HEK293 (cell line): ENCODE measurements at regions not wholly inside any gene's neighbourhood (a gene's known extent, or its start where the extent isn't known, plus 50 kb on each side); places are given as distances from the start of the nearest gene placed in this dataset.

Experiments
- ZNF658 ChIP-seq: fragments of 450-650 bp; formaldehyde crosslinking; IDR thresholded peaks from 2 replicates; pipeline ENCODE4; 2016; ENCODE audit warnings: missing biosample characterization, missing genetic modification characterization
- TF ChIP-seq, protein P1 (sequence below): fragments of 450-650 bp; formaldehyde crosslinking; IDR thresholded peaks from 2 replicates; pipeline ENCODE4 v1.5.1; 2016; ENCODE audit warnings: missing biosample characterization, missing genetic modification characterization
- TF ChIP-seq, protein P2 (sequence below): fragments of 450-650 bp; formaldehyde crosslinking; IDR thresholded peaks from 2 replicates; pipeline ENCODE4 v1.5.1; 2016; ENCODE audit warnings: missing biosample characterization, missing genetic modification characterization
- TF ChIP-seq, protein P3 (sequence below): fragments of 450-650 bp; formaldehyde crosslinking; IDR thresholded peaks from 2 replicates; pipeline ENCODE4 v1.5.1; 2016; ENCODE audit warnings: missing biosample characterization, missing genetic modification characterization, low read depth
- TF ChIP-seq, protein P4 (sequence below): fragments of 450-650 bp; formaldehyde crosslinking; conservative IDR thresholded peaks from 2 replicates; pipeline ENCODE4 v1.5.1; 2016; ENCODE audit warnings: low read depth, missing biosample characterization, missing genetic modification characterization
- TF ChIP-seq, protein P5 (sequence below): fragments of 450-650 bp; formaldehyde crosslinking; IDR thresholded peaks from 2 replicates; pipeline ENCODE4 v1.5.1; 2016; ENCODE audit warnings: missing biosample characterization, missing genetic modification characterization
- TF ChIP-seq, protein P6 (sequence below): fragments of 450-650 bp; formaldehyde crosslinking; IDR thresholded peaks from 2 replicates; pipeline ENCODE4 v1.5.1; 2016; ENCODE audit warnings: missing biosample characterization, missing genetic modification characterization

DNA sequence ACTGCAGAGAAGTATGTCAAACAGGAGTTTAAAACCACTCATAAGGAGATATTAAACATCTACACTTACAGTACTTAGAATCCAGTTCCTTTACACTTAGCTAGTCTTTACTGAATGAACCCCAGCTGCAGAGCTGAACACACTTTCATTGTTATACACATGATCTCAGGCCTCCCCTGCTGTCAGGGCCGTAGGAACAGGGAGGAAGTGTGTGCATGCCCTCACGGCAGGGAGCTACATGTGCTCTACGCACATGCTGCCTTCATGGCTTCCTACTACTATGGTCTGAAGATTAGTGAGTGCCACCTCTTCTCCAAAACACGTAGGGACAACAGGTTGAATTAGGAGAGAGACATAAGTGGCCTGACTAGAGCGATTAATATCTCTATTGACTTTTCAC lies 191.5 kb downstream of the SIPA1L2 start:
- TF ChIP-seq, protein P1, sequence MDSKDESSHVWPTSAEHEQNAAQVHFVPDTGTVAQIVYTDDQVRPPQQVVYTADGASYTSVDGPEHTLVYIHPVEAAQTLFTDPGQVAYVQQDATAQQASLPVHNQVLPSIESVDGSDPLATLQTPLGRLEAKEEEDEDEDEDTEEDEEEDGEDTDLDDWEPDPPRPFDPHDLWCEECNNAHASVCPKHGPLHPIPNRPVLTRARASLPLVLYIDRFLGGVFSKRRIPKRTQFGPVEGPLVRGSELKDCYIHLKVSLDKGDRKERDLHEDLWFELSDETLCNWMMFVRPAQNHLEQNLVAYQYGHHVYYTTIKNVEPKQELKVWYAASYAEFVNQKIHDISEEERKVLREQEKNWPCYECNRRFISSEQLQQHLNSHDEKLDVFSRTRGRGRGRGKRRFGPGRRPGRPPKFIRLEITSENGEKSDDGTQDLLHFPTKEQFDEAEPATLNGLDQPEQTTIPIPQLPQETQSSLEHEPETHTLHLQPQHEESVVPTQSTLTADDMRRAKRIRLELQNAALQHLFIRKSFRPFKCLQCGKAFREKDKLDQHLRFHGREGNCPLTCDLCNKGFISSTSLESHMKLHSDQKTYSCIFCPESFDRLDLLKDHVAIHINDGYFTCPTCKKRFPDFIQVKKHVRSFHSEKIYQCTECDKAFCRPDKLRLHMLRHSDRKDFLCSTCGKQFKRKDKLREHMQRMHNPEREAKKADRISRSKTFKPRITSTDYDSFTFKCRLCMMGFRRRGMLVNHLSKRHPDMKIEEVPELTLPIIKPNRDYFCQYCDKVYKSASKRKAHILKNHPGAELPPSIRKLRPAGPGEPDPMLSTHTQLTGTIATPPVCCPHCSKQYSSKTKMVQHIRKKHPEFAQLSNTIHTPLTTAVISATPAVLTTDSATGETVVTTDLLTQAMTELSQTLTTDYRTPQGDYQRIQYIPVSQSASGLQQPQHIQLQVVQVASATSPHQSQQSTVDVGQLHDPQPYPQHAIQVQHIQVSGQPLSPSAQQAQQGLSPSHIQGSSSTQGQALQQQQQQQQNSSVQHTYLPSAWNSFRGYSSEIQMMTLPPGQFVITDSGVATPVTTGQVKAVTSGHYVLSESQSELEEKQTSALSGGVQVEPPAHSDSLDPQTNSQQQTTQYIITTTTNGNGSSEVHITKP (tag by site-specific recombination) = no peak
- TF ChIP-seq, protein P2, sequence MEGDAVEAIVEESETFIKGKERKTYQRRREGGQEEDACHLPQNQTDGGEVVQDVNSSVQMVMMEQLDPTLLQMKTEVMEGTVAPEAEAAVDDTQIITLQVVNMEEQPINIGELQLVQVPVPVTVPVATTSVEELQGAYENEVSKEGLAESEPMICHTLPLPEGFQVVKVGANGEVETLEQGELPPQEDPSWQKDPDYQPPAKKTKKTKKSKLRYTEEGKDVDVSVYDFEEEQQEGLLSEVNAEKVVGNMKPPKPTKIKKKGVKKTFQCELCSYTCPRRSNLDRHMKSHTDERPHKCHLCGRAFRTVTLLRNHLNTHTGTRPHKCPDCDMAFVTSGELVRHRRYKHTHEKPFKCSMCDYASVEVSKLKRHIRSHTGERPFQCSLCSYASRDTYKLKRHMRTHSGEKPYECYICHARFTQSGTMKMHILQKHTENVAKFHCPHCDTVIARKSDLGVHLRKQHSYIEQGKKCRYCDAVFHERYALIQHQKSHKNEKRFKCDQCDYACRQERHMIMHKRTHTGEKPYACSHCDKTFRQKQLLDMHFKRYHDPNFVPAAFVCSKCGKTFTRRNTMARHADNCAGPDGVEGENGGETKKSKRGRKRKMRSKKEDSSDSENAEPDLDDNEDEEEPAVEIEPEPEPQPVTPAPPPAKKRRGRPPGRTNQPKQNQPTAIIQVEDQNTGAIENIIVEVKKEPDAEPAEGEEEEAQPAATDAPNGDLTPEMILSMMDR (tag by site-specific recombination) = no peak
- TF ChIP-seq, protein P3, sequence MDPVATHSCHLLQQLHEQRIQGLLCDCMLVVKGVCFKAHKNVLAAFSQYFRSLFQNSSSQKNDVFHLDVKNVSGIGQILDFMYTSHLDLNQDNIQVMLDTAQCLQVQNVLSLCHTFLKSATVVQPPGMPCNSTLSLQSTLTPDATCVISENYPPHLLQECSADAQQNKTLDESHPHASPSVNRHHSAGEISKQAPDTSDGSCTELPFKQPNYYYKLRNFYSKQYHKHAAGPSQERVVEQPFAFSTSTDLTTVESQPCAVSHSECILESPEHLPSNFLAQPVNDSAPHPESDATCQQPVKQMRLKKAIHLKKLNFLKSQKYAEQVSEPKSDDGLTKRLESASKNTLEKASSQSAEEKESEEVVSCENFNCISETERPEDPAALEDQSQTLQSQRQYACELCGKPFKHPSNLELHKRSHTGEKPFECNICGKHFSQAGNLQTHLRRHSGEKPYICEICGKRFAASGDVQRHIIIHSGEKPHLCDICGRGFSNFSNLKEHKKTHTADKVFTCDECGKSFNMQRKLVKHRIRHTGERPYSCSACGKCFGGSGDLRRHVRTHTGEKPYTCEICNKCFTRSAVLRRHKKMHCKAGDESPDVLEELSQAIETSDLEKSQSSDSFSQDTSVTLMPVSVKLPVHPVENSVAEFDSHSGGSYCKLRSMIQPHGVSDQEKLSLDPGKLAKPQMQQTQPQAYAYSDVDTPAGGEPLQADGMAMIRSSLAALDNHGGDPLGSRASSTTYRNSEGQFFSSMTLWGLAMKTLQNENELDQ = no peak
- TF ChIP-seq, protein P4, sequence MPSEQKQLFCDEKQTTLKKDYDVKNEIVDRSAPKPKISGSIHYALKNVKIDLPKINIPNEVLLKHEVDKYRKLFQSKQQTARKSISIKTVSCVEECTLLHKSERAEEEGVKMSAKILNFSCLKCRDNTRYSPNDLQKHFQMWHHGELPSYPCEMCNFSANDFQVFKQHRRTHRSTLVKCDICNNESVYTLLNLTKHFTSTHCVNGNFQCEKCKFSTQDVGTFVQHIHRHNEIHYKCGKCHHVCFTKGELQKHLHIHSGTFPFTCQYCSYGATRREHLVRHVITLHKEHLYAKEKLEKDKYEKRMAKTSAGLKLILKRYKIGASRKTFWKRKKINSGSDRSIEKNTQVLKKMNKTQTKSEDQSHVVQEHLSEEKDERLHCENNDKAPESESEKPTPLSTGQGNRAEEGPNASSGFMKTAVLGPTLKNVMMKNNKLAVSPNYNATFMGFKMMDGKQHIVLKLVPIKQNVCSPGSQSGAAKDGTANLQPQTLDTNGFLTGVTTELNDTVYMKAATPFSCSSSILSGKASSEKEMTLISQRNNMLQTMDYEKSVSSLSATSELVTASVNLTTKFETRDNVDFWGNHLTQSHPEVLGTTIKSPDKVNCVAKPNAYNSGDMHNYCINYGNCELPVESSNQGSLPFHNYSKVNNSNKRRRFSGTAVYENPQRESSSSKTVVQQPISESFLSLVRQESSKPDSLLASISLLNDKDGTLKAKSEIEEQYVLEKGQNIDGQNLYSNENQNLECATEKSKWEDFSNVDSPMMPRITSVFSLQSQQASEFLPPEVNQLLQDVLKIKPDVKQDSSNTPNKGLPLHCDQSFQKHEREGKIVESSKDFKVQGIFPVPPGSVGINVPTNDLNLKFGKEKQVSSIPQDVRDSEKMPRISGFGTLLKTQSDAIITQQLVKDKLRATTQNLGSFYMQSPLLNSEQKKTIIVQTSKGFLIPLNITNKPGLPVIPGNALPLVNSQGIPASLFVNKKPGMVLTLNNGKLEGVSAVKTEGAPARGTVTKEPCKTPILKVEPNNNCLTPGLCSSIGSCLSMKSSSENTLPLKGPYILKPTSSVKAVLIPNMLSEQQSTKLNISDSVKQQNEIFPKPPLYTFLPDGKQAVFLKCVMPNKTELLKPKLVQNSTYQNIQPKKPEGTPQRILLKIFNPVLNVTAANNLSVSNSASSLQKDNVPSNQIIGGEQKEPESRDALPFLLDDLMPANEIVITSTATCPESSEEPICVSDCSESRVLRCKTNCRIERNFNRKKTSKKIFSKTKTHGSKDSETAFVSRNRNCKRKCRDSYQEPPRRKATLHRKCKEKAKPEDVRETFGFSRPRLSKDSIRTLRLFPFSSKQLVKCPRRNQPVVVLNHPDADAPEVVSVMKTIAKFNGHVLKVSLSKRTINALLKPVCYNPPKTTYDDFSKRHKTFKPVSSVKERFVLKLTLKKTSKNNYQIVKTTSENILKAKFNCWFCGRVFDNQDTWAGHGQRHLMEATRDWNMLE (tag by site-specific recombination) = no peak
- TF ChIP-seq, protein P5, sequence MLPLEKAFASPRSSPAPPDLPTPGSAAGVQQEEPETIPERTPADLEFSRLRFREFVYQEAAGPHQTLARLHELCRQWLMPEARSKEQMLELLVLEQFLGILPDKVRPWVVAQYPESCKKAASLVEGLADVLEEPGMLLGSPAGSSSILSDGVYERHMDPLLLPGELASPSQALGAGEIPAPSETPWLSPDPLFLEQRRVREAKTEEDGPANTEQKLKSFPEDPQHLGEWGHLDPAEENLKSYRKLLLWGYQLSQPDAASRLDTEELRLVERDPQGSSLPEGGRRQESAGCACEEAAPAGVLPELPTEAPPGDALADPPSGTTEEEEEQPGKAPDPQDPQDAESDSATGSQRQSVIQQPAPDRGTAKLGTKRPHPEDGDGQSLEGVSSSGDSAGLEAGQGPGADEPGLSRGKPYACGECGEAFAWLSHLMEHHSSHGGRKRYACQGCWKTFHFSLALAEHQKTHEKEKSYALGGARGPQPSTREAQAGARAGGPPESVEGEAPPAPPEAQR (tag by site-specific recombination) = no peak
- TF ChIP-seq ZNF658 (tag by site-specific recombination) = no peak
- TF ChIP-seq, protein P6, sequence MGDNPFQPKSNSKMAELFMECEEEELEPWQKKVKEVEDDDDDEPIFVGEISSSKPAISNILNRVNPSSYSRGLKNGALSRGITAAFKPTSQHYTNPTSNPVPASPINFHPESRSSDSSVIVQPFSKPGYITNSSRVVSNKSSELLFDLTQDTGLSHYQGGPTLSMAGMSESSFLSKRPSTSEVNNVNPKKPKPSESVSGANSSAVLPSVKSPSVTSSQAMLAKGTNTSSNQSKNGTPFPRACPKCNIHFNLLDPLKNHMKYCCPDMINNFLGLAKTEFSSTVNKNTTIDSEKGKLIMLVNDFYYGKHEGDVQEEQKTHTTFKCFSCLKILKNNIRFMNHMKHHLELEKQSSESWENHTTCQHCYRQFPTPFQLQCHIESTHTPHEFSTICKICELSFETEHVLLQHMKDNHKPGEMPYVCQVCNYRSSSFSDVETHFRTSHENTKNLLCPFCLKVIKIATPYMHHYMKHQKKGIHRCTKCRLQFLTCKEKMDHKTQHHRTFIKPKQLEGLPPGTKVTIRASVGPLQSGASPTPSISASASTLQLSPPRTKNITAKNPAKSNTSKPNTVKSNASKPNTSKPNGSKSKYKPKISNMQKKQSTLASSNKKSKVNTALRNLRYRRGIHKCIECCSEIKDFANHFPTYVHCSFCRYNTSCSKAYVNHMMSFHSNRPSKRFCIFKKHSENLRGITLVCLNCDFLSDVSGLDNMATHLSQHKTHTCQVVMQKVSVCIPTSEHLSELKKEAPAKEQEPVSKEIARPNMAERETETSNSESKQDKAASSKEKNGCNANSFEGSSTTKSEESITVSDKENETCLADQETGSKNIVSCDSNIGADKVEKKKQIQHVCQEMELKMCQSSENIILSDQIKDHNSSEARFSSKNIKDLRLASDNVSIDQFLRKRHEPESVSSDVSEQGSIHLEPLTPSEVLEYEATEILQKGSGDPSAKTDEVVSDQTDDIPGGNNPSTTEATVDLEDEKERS (tag by site-specific recombination) = no peak
